ENCODE measurements at regions not wholly inside any gene's neighbourhood (a gene's known extent, or its start where the extent isn't known, plus 50 kb on each side); places are given as distances from the start of the nearest gene placed in this dataset.

DNA sequence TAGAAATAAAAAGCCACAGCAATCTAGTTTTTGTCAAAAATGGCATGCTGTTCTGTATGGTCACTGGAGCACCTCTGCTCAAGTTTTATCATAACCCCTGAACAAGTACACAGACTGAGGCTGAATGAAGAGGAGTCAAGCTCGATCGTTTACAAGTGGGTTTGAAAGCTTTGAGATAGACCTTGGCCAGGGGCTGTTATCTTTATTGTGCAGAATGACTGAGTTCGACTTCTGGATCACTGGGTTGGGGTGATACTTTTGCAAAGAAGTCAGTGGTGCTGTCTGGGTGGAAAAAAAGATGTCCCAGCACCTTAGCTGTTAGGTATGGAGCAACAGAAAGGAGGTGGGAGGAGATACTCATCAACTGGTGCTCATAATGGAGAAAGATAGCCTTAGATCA lies 446.0 kb downstream of the HACE1 start:
- TF ChIP-seq YY1 (IDR thresholded peaks at IDR 0.05; ENCODE audit: insufficient read depth, insufficient read length), result no peak
- TF ChIP-seq ZNF274 (IDR thresholded peaks at IDR 0.05; ENCODE audit: low read depth, low read length), result no peak
- TF ChIP-seq SUZ12 (IDR thresholded peaks at IDR 0.05; ENCODE audit: extremely low read depth, insufficient read depth, insufficient read length), result no peak
